ENCODE measurements at regions not wholly inside any gene's neighbourhood (a gene's known extent, or its start where the extent isn't known, plus 50 kb on each side); places are given as distances from the start of the nearest gene placed in this dataset.

GRCh38 chr22:22400099-22400498, 108.4 kb downstream of the ZNF280B start:
- TF ChIP-seq, protein P1, sequence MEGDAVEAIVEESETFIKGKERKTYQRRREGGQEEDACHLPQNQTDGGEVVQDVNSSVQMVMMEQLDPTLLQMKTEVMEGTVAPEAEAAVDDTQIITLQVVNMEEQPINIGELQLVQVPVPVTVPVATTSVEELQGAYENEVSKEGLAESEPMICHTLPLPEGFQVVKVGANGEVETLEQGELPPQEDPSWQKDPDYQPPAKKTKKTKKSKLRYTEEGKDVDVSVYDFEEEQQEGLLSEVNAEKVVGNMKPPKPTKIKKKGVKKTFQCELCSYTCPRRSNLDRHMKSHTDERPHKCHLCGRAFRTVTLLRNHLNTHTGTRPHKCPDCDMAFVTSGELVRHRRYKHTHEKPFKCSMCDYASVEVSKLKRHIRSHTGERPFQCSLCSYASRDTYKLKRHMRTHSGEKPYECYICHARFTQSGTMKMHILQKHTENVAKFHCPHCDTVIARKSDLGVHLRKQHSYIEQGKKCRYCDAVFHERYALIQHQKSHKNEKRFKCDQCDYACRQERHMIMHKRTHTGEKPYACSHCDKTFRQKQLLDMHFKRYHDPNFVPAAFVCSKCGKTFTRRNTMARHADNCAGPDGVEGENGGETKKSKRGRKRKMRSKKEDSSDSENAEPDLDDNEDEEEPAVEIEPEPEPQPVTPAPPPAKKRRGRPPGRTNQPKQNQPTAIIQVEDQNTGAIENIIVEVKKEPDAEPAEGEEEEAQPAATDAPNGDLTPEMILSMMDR (IDR thresholded peaks at IDR 0.05; ENCODE audit: low read depth, low read length, missing control alignments) = no peak
- DNase-seq (ENCODE audit: low read depth) = no peak
- in situ Hi-C loops (cut with HindIII; ENCODE audit: low sequenced_read_pairs) = no loop called here
- no peak overlapping the region for H3K4me3 ChIP-seq (ENCODE audit: low read depth, low read length)

- TF ChIP-seq, protein P1 (IDR thresholded peaks at IDR 0.05; ENCODE audit: low read depth, low read length, missing control alignments) = no peak
- in situ Hi-C loops (cut with HindIII; ENCODE audit: low sequenced_read_pairs) = no loop called here
- H3K4me3 ChIP-seq (ENCODE audit: low read depth, low read length) = no peak overlapping the region
- no peak for DNase-seq (ENCODE audit: low read depth)
Observed at GRCh38 chr22:22400964-22401363, 107.6 kb downstream of the ZNF280B start.

DNA sequence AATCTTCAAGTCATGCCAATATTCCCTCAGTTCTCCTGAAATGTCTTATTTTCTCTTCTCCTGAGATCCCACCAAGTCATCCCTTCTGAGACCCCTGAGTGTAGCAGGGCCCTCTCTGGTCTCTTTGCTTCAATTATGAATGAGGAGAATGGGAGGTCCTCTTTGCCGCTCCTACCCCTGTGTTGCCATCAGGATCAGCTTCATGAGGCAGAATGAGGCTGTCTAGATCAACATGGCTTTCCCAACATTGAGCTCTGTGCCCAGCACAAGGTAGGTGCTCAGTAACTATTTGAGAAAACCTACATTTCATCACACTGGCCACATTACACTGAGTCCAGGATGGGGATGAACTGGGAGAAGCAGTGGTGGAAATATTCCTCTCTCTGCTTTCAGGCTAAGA, 107.2 kb downstream of the ZNF280B start:
- in situ Hi-C loops (cut with HindIII; ENCODE audit: low sequenced_read_pairs) = no loop called here
- DNase-seq (ENCODE audit: low read depth) = no peak
- H3K4me3 ChIP-seq (ENCODE audit: low read depth, low read length) = no peak overlapping the region
- TF ChIP-seq, protein P1 (IDR thresholded peaks at IDR 0.05; ENCODE audit: low read depth, low read length, missing control alignments) = no peak

- in situ Hi-C loops (cut with HindIII; ENCODE audit: low sequenced_read_pairs) = no loop called here
- TF ChIP-seq, protein P1 (IDR thresholded peaks at IDR 0.05; ENCODE audit: low read depth, low read length, missing control alignments) = no peak
- H3K4me3 ChIP-seq (ENCODE audit: low read depth, low read length) = no peak overlapping the region
- DNase-seq (ENCODE audit: low read depth) = no peak
Observed at GRCh38 chr22:22403306-22403705, 105.2 kb downstream of the ZNF280B start.

DNA sequence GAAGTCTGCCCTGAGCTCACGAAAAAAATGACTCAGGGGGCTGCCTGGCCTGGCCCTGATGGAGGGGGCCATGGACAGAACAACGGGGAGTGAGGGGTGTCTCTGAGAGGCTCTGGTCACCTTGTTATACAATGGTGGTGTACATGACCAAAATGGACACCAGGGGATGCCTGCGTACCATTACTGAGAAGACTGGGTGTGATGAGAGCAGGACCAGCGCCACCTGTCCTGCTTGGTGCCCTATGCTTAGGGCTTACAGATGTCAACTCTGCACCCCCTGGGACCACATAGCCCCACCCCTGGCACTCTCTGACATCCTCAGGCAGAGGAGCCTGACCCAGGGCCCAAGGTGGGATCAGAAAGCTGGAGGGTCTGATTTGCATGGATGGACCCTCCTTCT, 104.8 kb downstream of the ZNF280B start:
- no peak for DNase-seq (ENCODE audit: low read depth)
- TF ChIP-seq, protein P1 (IDR thresholded peaks at IDR 0.05; ENCODE audit: low read depth, low read length, missing control alignments) = no peak
- no peak overlapping the region for H3K4me3 ChIP-seq (ENCODE audit: low read depth, low read length)
- in situ Hi-C loops (cut with HindIII; ENCODE audit: low sequenced_read_pairs) = no loop called here

- DNase-seq (ENCODE audit: low read depth) = no peak
- in situ Hi-C loops (cut with HindIII; ENCODE audit: low sequenced_read_pairs) = no loop called here
- TF ChIP-seq, protein P1 (IDR thresholded peaks at IDR 0.05; ENCODE audit: low read depth, low read length, missing control alignments) = no peak
Observed at GRCh38 chr22:22404598-22405284, 103.8 kb downstream of the ZNF280B start.

More at GRCh38 chr22:22404598-22405284, 103.8 kb downstream of the ZNF280B start:
- H3K4me3 ChIP-seq (ENCODE audit: low read depth, low read length) = no peak overlapping the region

Data from astrocyte of the cerebellum (primary cell).